HG03565 (cell line): ENCODE measurements at regions not wholly inside any gene's neighbourhood (a gene's known extent, or its start where the extent isn't known, plus 50 kb on each side); places are given as distances from the start of the nearest gene placed in this dataset.

Source experiments
- ATAC-seq: cut with Tn5 transposase; IDR thresholded peaks from one replicate; pipeline ENCODE4 v1.9.1; 2021; ENCODE audit warnings: mild to moderate bottlenecking, moderate library complexity; ENCODE audit not compliant: unreplicated experiment

DNA sequence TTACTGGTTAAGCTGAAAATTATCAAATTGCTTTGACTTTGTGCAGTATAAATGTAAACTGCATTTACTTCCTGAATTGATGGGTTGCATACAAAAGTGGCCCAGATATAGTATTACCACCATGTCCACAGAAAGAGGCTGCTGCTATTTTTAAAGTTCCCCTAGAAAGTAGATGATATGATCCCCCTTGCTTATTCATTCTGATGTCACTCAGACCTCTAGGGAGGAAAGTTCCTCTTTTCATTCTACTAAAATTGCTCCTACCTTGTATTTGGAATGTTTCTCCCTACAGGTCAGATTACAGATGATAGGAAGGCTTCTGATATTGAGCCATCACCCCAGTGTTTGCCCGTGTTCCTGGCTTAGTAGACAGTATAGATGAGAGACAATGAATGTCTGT, 247.6 kb upstream of the TNP1 start:
- ATAC-seq: no peak

DNA sequence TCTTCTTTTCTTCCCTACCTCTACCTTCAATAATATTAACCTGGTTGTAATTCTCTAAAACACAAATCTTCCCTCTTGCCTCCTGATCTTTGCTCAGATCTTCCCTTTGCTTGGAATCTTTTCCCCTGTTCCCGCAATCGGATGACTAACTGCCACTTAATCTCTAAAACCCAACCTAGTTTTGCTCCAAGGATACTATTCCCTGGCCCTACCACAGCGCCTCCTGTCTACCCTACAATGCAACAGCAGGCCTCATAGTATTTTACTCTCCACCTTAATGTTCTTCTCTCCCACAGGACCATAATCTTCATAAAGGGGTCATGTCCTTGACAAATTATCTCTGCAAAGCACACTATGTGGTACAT, 246.8 kb upstream of the TNP1 start:
- no peak for ATAC-seq

- no peak for ATAC-seq
These were observed 246.1 kb upstream of the TNP1 start for GRCh38 chr2:217105733-217106649.

DNA sequence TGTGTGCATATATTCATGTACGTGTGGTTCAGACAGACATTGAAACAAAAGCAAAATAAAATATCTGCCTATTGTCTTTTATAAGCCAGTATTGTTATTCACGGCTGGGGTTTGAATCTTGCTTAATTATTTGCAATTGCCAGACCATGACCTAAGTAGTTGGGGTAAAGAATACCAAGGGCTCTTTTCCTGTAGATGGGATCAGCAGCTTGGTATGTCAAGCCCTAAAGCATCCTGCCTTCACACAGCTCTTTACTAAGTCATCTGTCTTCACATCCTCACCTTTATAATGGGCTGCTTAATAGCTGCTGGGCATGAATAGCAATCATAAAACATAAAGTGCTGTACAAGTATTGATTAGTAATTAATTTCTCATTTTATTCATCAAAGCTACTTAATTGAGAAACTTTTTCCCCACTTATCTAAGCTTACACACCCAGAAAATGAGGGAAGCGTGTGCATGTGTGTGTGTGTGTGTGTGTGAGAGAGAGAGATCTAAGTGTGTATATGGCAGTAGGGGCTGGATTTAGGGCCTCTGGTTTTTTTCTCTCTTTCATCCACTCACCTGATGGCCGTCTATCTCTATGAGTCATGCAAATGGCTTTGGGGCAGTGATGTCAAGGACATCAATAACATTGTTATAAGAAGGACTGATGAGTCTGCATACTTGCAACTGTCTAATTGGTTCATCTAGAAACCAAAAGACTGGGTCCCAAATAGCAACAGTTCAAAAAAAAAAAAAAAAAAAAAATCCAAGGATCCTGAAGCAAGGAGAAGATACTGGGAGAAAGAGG, 244.1 kb upstream of the TNP1 start:
- no peak for ATAC-seq

DNA sequence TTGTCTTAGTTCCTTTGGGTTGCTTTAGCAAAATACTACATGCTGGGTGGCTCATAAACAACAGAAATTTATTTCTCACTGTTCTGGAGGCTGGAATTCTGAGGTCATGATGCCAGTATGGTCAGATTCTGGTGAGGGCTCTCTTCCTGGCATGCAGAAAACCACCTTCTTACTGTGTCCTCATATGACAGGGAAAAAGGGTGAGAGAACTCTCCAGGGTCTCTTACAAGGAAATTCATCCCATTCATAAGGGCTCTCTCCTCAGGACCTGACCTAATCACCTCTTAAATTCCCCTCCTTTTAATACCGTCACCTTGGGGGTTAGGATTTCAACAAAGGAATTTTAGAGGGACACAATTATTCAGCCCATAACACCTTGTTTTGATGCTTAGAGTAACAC, 243.1 kb upstream of the TNP1 start:
- no peak for ATAC-seq

DNA sequence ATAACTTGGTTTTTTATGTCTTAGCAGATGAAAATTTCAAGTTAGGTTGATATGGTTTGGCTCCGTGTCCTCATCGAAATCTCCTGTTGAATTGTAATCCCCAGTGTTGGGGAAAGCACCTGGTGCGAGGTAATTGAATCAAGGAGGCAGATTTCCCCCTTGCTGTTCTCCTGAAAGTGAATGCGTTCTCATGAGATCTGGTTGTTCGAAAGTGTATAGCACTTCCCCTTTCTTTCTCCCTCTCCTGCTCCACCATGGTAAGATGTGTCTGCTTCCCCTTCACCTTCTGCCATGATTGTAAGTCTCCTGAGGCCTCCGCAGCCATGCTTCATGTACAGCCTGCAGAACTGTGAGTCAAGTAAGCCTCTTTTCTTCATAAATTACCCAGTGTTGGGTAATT, 242.1 kb upstream of the TNP1 start:
- peak; percentile 82 for ATAC-seq

- ATAC-seq: no peak
These were observed 239.7 kb upstream of the TNP1 start for GRCh38 chr2:217099561-217099960.

- no peak for ATAC-seq
These were observed 238.6 kb upstream of the TNP1 start for GRCh38 chr2:217098435-217098834.

DNA sequence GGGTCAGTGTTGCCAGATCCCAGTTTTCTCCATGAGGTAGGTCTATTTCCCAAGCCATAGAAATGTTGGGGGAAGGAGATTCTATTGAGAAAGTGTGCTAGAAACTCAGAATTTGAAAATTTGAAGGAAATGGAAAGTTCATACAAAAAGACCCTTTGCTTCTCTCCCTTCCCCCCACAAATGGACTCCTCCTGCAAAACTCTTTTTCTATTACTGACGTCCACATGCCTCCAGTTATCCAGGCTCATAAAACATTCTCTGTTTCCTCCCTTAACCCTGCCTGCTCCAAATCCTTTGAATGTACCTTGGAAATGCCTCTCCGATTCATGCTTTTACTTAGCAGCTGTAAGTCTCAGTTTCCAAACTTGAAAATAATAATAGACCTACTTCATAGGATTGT, 237.5 kb upstream of the TNP1 start:
- ATAC-seq: no peak

DNA sequence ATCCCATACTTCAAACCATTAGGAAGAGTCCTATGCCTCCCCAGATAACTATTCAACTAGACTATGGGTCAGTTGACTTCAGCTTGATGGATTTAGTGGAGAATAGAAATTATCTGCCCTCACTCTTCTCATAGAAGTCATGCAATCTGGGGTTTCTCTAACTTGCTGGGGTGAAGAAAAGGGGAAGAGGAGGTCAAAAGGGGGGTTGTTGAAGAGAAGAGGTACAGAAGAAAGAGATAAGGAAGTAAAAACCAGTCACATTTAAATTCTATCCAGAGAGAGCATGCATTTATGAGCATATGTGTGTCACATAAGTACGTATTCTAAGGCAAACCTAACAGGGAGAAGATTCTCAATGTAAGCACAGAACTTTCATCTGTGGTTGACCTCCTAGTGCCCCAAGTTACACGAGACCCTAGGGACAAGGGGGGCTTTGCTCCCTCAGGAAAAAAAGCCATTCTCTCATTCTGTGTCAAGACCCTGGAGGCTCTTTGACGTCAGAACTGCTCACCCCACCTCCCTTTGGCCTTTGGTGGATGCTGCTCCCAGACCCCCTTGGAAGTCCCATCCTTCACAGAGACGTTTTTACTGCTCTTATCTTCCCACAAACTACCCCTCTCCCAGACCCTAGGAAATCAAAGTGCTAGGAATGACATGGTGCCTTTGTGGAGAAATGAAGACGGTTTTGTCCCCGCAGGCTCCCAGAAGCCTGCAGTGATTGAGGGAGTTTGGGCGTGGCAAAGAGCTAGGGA, 236.8 kb upstream of the TNP1 start:
- no peak for ATAC-seq

DNA sequence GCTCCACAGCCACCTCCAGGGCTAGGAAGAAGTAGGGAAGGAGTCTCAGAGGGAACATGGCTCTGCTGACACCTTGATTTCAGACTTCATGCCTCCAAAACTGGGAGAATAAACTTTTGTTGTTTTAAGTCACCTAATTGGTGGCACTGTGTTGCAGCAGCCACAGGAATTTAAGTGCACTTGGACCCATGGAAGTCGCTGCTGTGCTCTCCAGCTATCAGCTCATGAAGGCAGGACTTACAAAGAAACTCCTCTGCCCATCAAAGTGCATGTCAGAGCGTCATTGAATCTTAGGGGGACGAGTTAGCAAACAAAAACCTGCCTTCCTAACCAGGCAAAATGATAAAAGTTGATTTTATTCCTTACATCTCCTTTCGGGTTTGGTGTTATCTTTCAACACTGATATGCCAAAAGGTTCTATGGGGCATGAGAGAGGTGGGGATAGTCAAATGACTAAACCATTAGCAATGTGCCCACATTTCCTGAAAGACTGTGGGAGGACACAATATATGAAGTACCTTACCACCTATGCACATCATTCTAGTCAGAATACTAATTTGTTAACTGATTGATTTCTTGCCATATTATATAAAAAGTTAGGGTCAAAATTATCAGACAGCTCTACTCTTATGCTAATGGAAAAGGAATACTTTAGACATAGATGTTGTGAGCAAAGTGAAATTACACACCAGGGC, 235.8 kb upstream of the TNP1 start:
- no peak for ATAC-seq

GRCh38 chr2:217092710-217093379, 233.0 kb upstream of the TNP1 start:
- no peak for ATAC-seq

DNA sequence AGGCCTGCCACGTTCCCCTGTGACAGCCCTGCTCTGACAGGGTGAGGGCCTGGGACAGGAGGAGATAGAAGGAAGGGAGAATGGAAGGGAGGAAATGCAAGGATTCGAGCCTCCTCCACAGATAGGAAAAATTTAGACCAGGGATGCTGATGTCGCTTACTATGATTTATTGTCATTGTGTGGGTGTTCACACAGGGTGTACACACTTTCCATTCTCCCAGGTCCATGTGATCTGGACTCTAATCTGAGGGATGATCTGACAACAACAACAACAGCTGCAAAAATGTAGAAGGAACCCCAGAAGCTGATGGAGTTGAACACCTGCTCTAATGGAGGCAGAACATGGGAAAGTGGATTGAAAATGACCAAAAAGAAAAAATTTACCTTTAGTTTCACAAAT, 231.7 kb upstream of the TNP1 start:
- no peak for ATAC-seq

GRCh38 chr2:217090884-217091283, 231.0 kb upstream of the TNP1 start:
- ATAC-seq: no peak

DNA sequence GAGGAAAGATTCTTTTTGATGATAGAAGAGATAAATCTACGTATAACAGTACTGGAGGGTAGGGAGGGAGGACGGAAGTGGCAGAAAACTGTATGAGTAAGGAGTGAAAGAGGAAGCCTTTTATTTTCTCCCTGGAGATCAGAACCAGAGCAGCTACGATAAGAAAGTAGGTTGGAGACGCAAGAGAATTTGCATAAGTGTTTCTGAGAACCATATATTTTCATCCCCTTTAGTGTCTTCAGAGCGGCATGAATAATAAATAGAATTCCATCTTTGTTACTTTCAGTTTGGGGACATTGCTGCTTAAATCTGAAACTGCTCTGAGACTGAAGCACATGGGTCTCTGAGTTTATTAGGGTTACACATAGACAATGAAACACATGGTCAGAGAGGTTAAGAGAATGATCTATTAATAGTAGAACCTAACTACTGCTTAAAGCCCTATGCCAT, 230.2 kb upstream of the TNP1 start:
- ATAC-seq: peak; percentile 74

GRCh38 chr2:217086718-217087117, 226.9 kb upstream of the TNP1 start:
- ATAC-seq: no peak

DNA sequence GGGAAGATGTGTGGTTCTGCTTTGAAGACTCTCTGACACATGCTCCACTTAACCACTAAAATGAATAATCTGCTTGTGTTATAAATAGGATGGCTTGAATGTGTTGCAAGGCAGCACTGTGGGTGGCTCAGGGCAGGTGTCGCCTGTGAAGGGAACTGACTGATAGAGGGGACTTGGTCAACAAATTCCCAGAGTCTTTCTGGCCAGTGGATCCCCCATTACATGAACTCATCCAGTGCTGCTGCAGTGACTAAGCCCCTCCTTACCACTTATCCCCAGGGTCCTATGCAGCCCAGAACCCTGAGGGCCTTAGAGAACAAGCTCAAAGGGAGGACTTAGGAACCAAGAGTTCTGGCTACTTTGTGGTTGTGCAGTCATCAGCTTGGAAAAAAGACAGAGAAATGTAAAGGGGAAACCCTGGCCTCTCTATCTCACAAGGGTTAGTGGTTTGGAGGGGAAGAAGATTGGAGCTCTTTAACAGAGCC, 226.2 kb upstream of the TNP1 start:
- peak; percentile 38 for ATAC-seq

DNA sequence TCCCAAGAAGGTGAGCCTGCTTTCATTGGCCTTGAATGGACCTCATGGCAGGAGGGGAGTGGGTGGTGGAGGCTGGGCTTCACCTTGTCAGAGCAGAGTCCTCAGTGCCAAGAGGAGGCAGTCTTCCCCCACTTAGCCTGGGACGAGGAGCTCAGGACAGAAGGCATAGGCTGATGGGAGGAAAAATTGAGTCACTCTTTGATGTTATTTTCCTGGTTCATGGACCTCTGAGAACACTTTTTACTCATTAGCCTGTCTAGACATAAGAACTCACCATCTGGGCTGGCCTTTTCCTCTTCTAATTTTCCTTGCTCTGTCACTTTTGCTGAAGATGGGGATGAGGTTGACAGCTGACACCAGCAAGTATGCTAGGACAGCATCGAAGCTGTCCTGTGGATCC, 225.7 kb upstream of the TNP1 start:
- no peak for ATAC-seq

GRCh38 chr2:217081799-217082198, 221.9 kb upstream of the TNP1 start:
- no peak for ATAC-seq

DNA sequence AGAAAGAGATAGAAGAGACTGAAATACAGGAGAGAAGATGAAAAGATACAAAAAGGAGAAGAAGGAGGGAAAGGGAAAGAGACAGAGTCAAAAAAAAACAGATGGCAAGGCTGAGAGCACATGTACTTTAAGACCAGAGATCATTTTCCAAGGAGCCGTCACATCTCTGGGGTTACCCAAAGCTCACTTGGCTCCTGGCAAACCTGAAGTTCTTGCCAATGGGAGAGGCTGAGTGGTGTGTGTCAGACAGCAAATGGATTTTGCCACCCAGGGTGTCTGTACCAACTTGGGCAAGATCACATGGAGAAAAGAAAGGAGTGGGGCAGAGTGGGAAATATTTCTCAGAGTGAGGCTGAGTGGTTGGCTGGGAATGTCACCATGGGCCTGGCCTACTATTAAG, 219.3 kb upstream of the TNP1 start:
- ATAC-seq: no peak
